ENCODE measurements at regions not wholly inside any gene's neighbourhood (a gene's known extent, or its start where the extent isn't known, plus 50 kb on each side); places are given as distances from the start of the nearest gene placed in this dataset.

DNA sequence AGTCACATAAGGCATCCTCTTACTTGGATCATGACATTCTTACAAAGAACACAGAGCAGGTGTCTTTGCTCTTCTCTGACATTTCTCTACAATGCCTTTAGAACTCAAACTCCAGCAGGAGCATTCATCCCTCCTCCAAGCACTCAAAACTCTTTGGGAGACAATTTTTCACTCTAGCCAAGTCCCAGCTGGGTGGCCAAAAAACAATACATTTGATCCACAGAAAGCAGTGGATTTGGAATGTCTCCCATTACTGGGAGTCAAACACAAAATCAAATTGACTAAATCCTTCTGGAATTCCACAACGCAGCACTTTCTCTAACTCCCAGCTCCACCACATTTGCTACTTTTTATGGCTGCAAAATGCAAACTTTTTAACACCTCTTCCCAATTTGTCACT, 108.6 kb upstream of the VGLL2 start:
- H3K9ac ChIP-seq (ENCODE audit: control insufficient read depth, insufficient read depth, low read length) = no peak overlapping the region
- in situ Hi-C loops (cut with MboI) = no loop called here
- SMC1A ChIA-PET (ENCODE audit: uncharacterized antibody, unreplicated experiment) = no interaction called here
- no peaks in the 10 kb centered on the region for H3K27me3 ChIP-seq (replicated peaks in 1 of 2; ENCODE audit: control insufficient read depth in 2 of 2, insufficient read depth in 2 of 2, low read length in 1 of 2)
- H2AFZ ChIP-seq (ENCODE audit: control insufficient read depth, low read depth, low read length) = no peak overlapping the region
- RAD21 ChIA-PET (ENCODE audit: unreplicated experiment) = no interaction called here
- H3K4me2 ChIP-seq (ENCODE audit: control insufficient read depth, insufficient read depth) = no peak overlapping the region
- DNase-seq (ENCODE audit: low read depth, low spot score) = no peak
- CTCF ChIA-PET = no interaction called here
- BruUV-seq (replicated peaks) = no TSS peak
- intact Hi-C loops (cut with micrococcal nuclease; ENCODE audit: unreplicated experiment) = no loop called here
- 0% methylated on average over 1 of the region's 1 CpG for WGBS (ENCODE audit: insufficient coverage, insufficient replicate concordance, low lambda C conversion rate, missing lambda C conversion rate)
- H3K79me2 ChIP-seq (ENCODE audit: control insufficient read depth, insufficient read depth, low read length) = no peaks in the 10 kb centered on the region
- no peaks in the 10 kb centered on the region for H3K9me3 ChIP-seq (replicated peaks; ENCODE audit: control insufficient read depth, insufficient read depth, low read length)
- H3K4me3 ChIP-seq = no peak overlapping the region
- H3K36me3 ChIP-seq (ENCODE audit: control insufficient read depth in 2 of 2, insufficient read depth in 2 of 2, low read length in 1 of 2) = no peaks in the 10 kb centered on the region
- H3K27ac ChIP-seq (ENCODE audit: control insufficient read depth, insufficient read depth) = no peak overlapping the region
- no peak for TF ChIP-seq KLF5 (IDR thresholded peaks at IDR 0.05; ENCODE audit: partially characterized antibody)
- no peak for TF ChIP-seq WRNIP1 (IDR thresholded peaks at IDR 0.05; ENCODE audit: borderline replicate concordance, low read depth, low read length)
- TF ChIP-seq EP300 (IDR thresholded peaks at IDR 0.05; ENCODE audit: borderline replicate concordance in 1 of 2, control insufficient read depth in 1 of 2, low read depth in 2 of 2, low read length in 2 of 2) = no peak
- no peak for TF ChIP-seq NR2F1 (conservative IDR thresholded peaks at IDR 0.05)
- no peak for TF ChIP-seq BHLHE40 (IDR thresholded peaks at IDR 0.05; ENCODE audit: borderline replicate concordance in 1 of 2, low read depth in 2 of 2, low read length in 1 of 2)
- no peak for TF ChIP-seq SREBF1 (IDR thresholded peaks at IDR 0.05; ENCODE audit: low read length)
- H3K4me1 ChIP-seq (ENCODE audit: control insufficient read depth, insufficient read depth, low read length) = no peaks in the 10 kb centered on the region
- no peaks in the 10 kb centered on the region for H4K20me1 ChIP-seq (ENCODE audit: control insufficient read depth, insufficient read depth)
- no peak for FAIRE-seq
- POLR2A ChIA-PET = no interaction called here
- ATAC-seq = no peak

DNA sequence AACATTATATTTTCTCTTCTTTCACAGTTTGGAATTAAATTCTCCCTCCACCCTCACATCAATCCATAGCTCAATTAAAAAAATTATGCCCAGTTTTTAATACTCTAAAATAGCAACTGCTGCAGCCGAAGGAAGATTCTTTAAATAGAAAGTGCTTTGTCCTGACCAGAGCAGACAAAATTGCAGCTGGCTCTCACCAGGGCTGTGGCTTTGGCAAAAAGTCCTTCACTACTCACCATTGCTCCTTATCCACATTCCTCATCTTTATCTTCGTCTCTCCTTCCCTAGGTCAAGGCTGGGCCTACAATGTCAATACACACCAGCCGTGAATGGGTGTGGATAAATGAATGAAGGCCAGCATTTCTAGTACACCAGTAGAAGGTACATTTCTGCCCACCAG, 107.9 kb upstream of the VGLL2 start:
- Histone ChIP-seq H3K9ac (ENCODE audit: control insufficient read depth, insufficient read depth, low read length) (no peak overlapping the region), H3K4me3 (no peak overlapping the region), H3K27ac (ENCODE audit: control insufficient read depth, insufficient read depth) (no peak overlapping the region), H3K9me3 (replicated peaks; ENCODE audit: control insufficient read depth, insufficient read depth, low read length) (no peaks in the 10 kb centered on the region), H3K27me3 (replicated peaks in 1 of 2; ENCODE audit: control insufficient read depth in 2 of 2, insufficient read depth in 2 of 2, low read length in 1 of 2) (no peaks in the 10 kb centered on the region), H4K20me1 (ENCODE audit: control insufficient read depth, insufficient read depth) (no peaks in the 10 kb centered on the region), H2AFZ (ENCODE audit: control insufficient read depth, low read depth, low read length) (no peak overlapping the region), H3K36me3 (ENCODE audit: control insufficient read depth in 2 of 2, insufficient read depth in 2 of 2, low read length in 1 of 2) (no peaks in the 10 kb centered on the region), H3K79me2 (ENCODE audit: control insufficient read depth, insufficient read depth, low read length) (no peaks in the 10 kb centered on the region), H3K4me2 (ENCODE audit: control insufficient read depth, insufficient read depth) (no peak overlapping the region), H3K4me1 (ENCODE audit: control insufficient read depth, insufficient read depth, low read length) (no peaks in the 10 kb centered on the region)
- intact Hi-C loops (cut with micrococcal nuclease; ENCODE audit: unreplicated experiment) (no loop called here), in situ Hi-C loops (cut with MboI) (no loop called here)
- 0% methylated on average over 3 of the region's 3 CpGs for WGBS (ENCODE audit: insufficient coverage, insufficient replicate concordance, low lambda C conversion rate, missing lambda C conversion rate)
- FAIRE-seq (no peak), ATAC-seq (no peak), DNase-seq (ENCODE audit: low read depth, low spot score) (no peak)
- BruUV-seq (replicated peaks) = no TSS peak
- TF ChIP-seq ZNF24 (IDR thresholded peaks at IDR 0.05) (no peak), BRCA1 (IDR thresholded peaks at IDR 0.05; ENCODE audit: low read depth, low read length) (no peak), HCFC1 (IDR thresholded peaks at IDR 0.05; ENCODE audit: low read length) (no peak), KLF5 (IDR thresholded peaks at IDR 0.05; ENCODE audit: partially characterized antibody) (no peak), EGR1 (IDR thresholded peaks at IDR 0.05; ENCODE audit: borderline replicate concordance in 1 of 2, low read depth in 2 of 2, low read length in 2 of 2) (no peak), IKZF1 (conservative IDR thresholded peaks at IDR 0.05) (no peak), PAX5 (IDR thresholded peaks at IDR 0.05; ENCODE audit: borderline replicate concordance, low read depth, low read length) (no peak), RAD21 (IDR thresholded peaks at IDR 0.05; ENCODE audit: insufficient read depth, low read depth, low read length) (no peak), CREM (IDR thresholded peaks at IDR 0.05; ENCODE audit: low read depth) (no peak), NFXL1 (IDR thresholded peaks at IDR 0.05; ENCODE audit: borderline replicate concordance) (no peak)
- TF ChIP-seq, protein P1, sequence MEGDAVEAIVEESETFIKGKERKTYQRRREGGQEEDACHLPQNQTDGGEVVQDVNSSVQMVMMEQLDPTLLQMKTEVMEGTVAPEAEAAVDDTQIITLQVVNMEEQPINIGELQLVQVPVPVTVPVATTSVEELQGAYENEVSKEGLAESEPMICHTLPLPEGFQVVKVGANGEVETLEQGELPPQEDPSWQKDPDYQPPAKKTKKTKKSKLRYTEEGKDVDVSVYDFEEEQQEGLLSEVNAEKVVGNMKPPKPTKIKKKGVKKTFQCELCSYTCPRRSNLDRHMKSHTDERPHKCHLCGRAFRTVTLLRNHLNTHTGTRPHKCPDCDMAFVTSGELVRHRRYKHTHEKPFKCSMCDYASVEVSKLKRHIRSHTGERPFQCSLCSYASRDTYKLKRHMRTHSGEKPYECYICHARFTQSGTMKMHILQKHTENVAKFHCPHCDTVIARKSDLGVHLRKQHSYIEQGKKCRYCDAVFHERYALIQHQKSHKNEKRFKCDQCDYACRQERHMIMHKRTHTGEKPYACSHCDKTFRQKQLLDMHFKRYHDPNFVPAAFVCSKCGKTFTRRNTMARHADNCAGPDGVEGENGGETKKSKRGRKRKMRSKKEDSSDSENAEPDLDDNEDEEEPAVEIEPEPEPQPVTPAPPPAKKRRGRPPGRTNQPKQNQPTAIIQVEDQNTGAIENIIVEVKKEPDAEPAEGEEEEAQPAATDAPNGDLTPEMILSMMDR (IDR thresholded peaks at IDR 0.05 in 2 of 3, conservative IDR thresholded peaks at IDR 0.05 in 1 of 3; ENCODE audit: control insufficient read depth in 2 of 3, extremely low read depth in 1 of 3, insufficient read depth in 1 of 3, low read depth in 3 of 3, low read length in 3 of 3) = no peak
- ChIA-PET SMC1A (ENCODE audit: uncharacterized antibody, unreplicated experiment) (no interaction called here), POLR2A (no interaction called here), CTCF (no interaction called here), RAD21 (ENCODE audit: unreplicated experiment) (no interaction called here)
